NCI-H510A treated with DMSO at 0.1 percent for 48 hours (cell line): ENCODE measurements at regions not wholly inside any gene's neighbourhood (a gene's known extent, or its start where the extent isn't known, plus 50 kb on each side); places are given as distances from the start of the nearest gene placed in this dataset.

Experiments
- DNase-seq: peaks from one replicate; lab custom pipeline; 2025; lab: John Stamatoyannopoulos, UW

DNA sequence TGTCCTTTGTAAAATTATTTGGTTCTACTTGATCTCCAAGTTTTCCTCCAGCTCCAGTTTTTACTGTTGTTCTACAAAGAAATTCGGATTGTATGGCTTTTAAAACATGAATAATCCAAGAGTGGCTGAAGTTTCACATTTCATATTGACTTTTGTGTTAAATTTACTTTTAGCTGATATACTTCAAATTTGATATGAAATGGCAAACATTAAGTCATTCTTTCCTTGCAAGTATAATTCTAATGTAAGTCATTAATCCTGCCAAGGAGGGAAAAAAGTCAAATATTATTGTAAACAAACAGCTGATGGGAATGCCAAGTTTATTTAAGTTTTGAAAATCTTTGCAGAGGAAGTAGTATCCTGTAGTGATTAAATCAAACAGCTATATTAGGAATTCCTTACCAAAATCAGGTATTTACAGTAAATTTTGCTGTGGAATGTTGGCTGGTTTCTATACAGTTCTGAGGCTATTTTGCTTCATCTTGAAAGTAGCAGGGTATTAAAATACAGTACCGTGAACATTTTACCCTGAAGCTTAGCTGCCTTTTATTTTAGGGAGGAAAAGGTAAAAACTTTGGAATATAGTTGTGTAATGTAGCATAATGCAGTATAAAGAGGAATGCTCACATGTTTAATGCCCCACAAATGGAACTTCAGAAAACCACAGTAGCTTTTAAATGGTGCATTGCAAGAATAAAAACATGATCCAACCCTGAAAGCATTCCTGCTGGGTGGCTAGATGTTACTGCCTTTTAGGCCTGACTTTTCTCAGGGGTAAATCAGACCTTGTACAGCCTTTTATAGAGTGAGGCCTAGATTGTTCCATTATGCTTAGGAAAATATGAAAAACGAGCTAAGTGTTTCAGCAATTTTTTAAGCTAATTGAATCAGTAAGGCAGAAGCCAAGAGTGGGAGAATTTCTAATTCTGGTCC lies 62.7 kb upstream of the NT5C1B start:
- DNase-seq = no peak

DNA sequence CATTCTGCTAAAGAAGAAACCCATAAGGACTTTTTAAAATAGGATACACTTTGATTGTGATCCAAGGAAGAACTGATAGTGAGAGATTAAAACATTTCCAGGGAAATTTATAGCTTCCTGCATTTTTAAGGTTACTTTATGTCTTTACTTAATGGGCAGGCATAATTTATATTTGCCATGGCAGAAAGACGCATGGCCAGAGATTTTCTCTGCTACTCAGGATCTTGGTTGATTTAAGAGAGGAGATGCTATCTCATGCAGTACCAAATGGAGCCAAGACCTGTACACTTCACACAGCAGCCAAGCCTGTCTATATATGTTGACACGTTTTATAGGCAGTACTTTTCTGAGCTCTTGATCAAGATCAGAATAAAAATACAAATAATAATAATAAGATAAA lies 60.9 kb upstream of the NT5C1B start:
- DNase-seq = no peak

- no peak for DNase-seq
Observed at GRCh38 chr2:18649502-18650135, 60.2 kb upstream of the NT5C1B start.

DNA sequence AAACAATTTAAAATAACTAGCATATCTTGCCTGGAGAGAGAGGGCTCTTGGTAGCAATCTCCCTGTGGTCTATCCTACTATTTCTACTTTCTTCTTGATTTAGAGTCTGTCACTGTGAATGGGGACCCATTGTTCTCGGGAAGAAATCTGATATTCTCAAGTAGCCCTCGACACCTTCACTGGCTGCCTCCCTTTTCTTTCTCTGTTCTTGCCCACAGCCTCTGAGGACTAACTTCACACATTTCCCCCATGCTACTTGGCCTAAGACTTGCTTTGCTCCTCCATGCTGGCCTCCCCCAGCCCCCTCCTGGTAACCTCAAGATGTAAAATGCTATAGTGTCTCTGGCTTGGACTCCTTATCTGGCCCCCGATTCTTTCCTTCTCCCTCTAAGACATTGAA lies 58.8 kb upstream of the NT5C1B start:
- no peak for DNase-seq

GRCh38 chr2:18647731-18648130 lies 58.4 kb upstream of the NT5C1B start:
- DNase-seq = no peak

GRCh38 chr2:18645315-18645714 lies 55.9 kb upstream of the NT5C1B start:
- DNase-seq = no peak

DNA sequence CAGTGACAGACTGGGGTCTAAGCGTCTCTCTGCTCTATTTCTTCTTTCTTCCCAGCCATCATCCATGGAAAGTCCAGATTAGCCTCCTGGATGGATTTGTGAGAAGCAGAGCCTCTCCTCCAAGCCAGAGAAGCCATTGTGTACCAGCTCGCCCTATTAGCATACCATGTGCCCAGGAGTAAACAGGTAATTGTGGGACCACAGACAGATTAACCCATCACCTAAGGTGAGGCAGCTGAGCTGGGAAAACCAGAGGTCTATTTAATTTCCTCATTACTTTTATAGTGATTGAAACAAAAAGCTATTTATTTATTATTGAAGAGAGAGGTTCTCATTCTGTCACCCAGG lies 54.7 kb upstream of the NT5C1B start:
- no peak for DNase-seq

- DNase-seq = no peak
Observed at GRCh38 chr2:18643326-18644114, 54.2 kb upstream of the NT5C1B start.

- no peak for DNase-seq
Observed at GRCh38 chr2:18641823-18642222, 52.5 kb upstream of the NT5C1B start.

DNA sequence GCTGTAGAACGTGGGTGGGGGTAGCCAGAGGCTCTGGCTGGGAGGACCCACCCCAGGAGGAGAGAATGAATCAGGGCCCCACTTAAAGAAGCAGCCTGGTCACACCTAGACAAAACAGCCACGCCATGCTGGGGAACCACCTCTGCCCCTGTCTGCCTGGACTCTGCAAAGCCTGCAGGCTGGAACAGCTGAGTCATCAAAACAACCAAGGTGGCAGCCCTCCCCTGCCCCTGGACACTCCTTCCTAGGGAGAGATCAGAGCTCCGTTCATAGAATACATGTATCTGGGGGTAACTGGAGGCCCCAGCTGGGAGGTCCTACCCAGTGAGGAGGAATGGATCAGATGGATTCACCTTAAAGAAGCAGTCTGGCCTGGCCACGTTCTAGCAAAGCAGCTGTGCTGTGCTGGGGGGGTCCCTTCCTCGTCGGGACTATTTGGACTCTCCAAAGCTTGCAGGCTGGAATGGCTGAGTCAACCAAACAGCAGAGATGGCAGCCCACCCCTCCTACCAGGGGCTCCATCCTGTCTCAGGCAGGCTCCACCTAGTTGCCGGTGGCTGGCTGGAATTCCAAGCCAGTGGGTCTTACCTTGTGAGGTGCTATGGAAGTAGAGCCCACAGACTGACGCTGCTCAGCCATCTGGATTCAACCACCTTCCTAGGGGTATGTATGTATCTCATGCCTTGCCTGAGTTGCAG lies 50.5 kb upstream of the NT5C1B start:
- DNase-seq = no peak
